ENCODE measurements at regions not wholly inside any gene's neighbourhood (a gene's known extent, or its start where the extent isn't known, plus 50 kb on each side); places are given as distances from the start of the nearest gene placed in this dataset.
A peak's percentile ranks its signal among the peaks of the same experiment; 100 is the strongest.

DNA sequence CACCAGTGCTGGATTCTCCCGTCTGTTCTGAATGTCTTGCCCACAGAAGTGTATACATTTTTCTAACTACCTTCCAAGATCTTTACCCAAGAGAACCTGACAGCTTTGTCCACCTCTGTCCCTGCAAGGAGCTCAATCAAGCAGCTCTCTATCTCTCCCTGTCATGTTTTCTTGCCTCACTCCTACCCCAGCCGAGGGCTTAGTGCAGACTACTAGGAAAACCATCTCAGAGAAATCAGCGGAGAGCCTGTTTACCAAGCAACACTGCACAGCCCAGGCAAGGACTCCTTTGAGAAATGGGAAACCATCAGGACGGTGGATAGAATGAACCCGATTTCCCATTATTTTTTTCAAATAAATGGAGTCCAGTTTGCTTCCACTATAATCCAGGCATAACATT, 250.7 kb upstream of the JARID2 start:
- H3K4me3 ChIP-seq (ENCODE audit: low read length in 3 of 3): no peak overlapping the region
- H3K27me3 ChIP-seq (ENCODE audit: control insufficient read depth in 3 of 3, insufficient read depth in 3 of 3, low read length in 3 of 3): no peaks in the 10 kb centered on the region
- H3K36me3 ChIP-seq (ENCODE audit: control insufficient read depth in 3 of 3, insufficient read depth in 3 of 3, low read length in 3 of 3): no peaks in the 10 kb centered on the region
- no peaks in the 10 kb centered on the region for H3K4me1 ChIP-seq (ENCODE audit: control insufficient read depth in 3 of 3, insufficient read depth in 3 of 3, low read length in 3 of 3)
- no peaks in the 10 kb centered on the region for H3K9me3 ChIP-seq (ENCODE audit: control insufficient read depth in 3 of 3, low read length in 3 of 3)
- H3K9ac ChIP-seq (ENCODE audit: low read depth in 1 of 3, low read length in 3 of 3): no peak overlapping the region
- H3K27ac ChIP-seq (ENCODE audit: low read depth, low read length): no peak overlapping the region

DNA sequence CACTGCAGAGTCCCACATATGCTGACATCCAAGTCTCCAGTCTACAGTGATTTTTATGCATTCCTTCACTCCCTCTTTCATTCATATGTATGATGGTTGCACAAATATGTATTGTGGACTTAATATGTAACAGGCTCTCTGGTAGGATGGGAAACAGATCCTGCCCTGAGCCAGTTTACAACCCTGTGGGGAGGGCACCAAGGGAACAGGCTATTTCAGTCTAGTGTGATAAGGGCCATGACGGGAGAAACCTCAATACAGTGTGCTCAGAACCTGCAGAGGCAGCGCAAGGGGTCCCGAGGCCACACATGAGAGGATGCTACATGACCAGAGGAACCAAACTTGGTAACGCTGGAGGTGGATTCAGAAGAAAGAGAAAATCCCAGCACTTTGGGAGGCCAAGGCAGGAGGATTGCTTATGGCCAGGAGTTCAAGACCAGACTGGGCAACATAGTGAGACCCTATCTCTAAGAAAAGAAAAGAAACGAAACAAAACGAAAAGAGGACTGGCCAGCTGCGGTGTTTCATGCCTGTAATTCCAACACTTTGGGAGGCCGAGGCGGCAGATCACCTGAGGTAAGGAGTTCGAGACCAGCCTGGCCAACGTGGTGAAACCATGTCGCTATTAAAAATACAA, 249.8 kb upstream of the JARID2 start:
- Histone ChIP-seq H3K9ac (ENCODE audit: low read depth in 1 of 3, low read length in 3 of 3) (no peak overlapping the region), H3K4me3 (ENCODE audit: low read length in 3 of 3) (no peak overlapping the region), H3K27me3 (ENCODE audit: control insufficient read depth in 3 of 3, insufficient read depth in 3 of 3, low read length in 3 of 3) (no peaks in the 10 kb centered on the region), H3K36me3 (ENCODE audit: control insufficient read depth in 3 of 3, insufficient read depth in 3 of 3, low read length in 3 of 3) (no peaks in the 10 kb centered on the region), H3K27ac (ENCODE audit: low read depth, low read length) (no peak overlapping the region), H3K4me1 (ENCODE audit: control insufficient read depth in 3 of 3, insufficient read depth in 3 of 3, low read length in 3 of 3) (no peaks in the 10 kb centered on the region), H3K9me3 (ENCODE audit: control insufficient read depth in 3 of 3, low read length in 3 of 3) (no peaks in the 10 kb centered on the region)

DNA sequence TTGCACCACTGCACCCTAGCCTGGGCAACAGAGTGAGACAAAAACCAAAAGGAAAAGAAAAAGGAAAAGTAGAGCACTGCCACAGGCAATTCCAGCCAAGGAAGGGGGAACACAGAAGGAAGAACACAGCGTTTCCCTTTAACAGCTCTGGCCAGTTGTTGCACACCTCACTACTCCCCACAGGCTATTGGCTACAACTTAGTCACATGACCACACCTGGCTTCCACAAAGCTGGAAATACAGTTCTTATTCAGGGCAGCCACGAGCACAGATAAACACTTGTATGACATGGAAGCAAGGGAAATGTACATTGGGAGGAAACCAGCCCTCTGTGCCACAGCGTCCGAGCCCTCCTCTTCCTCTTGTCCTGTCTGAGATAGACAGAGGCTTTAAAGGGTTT, 249.0 kb upstream of the JARID2 start:
- Histone ChIP-seq H3K36me3 (ENCODE audit: control insufficient read depth in 3 of 3, insufficient read depth in 3 of 3, low read length in 3 of 3) (no peaks in the 10 kb centered on the region), H3K4me1 (ENCODE audit: control insufficient read depth in 3 of 3, insufficient read depth in 3 of 3, low read length in 3 of 3) (no peaks in the 10 kb centered on the region), H3K27me3 (ENCODE audit: control insufficient read depth in 3 of 3, insufficient read depth in 3 of 3, low read length in 3 of 3) (no peaks in the 10 kb centered on the region), H3K9me3 (ENCODE audit: control insufficient read depth in 3 of 3, low read length in 3 of 3) (no peaks in the 10 kb centered on the region), H3K27ac (ENCODE audit: low read depth, low read length) (no peak overlapping the region), H3K4me3 (ENCODE audit: low read length in 3 of 3) (no peak overlapping the region), H3K9ac (ENCODE audit: low read depth in 1 of 3, low read length in 3 of 3) (no peak overlapping the region)

DNA sequence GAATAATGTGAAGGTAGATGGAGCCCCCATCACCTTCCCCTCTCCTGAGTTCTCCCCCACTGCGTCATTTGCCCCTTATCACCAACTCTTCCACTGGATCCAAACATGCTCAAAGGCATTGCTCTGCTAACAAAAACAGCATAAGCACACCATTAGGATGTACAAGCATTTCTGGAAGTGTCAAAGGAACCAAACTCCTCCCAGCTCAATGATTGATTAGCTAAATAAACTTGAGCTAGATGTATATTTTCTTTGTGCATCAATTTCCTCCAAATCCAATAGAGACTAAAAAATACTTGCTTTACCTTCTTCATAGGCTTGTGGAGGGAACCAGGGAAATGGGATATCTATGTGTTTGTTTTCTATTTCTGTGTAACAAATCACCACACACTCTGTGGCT, 248.4 kb upstream of the JARID2 start:
- Histone ChIP-seq H3K9me3 (ENCODE audit: control insufficient read depth in 3 of 3, low read length in 3 of 3) (no peaks in the 10 kb centered on the region), H3K9ac (ENCODE audit: low read depth in 1 of 3, low read length in 3 of 3) (no peak overlapping the region), H3K4me1 (ENCODE audit: control insufficient read depth in 3 of 3, insufficient read depth in 3 of 3, low read length in 3 of 3) (no peaks in the 10 kb centered on the region), H3K27me3 (ENCODE audit: control insufficient read depth in 3 of 3, insufficient read depth in 3 of 3, low read length in 3 of 3) (no peaks in the 10 kb centered on the region), H3K4me3 (ENCODE audit: low read length in 3 of 3) (no peak overlapping the region), H3K27ac (ENCODE audit: low read depth, low read length) (no peak overlapping the region), H3K36me3 (ENCODE audit: control insufficient read depth in 3 of 3, insufficient read depth in 3 of 3, low read length in 3 of 3) (no peaks in the 10 kb centered on the region)

DNA sequence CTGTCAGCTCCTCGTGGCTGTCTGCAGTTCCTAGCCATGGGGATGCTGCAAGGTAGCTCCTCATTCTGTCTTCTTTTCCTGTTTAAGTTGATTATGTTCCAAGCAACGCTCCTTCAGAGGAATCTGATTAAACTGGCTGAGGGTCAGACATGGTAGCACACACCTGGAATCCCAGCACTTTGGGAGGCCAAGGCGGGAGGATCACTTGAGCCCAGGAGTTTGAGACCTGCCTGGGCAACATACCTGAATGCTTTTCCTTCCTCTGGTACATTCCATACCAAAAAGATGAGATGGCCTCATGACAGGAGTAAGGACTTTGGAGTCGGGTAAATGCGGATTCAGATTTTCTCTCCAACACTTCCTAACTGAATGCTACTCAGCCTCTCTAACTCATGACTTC, 246.8 kb upstream of the JARID2 start:
- no peaks in the 10 kb centered on the region for H3K27me3 ChIP-seq (ENCODE audit: control insufficient read depth in 3 of 3, insufficient read depth in 3 of 3, low read length in 3 of 3)
- H3K9me3 ChIP-seq (ENCODE audit: control insufficient read depth in 3 of 3, low read length in 3 of 3): no peaks in the 10 kb centered on the region
- no peaks in the 10 kb centered on the region for H3K36me3 ChIP-seq (ENCODE audit: control insufficient read depth in 3 of 3, insufficient read depth in 3 of 3, low read length in 3 of 3)
- no peaks in the 10 kb centered on the region for H3K4me1 ChIP-seq (ENCODE audit: control insufficient read depth in 3 of 3, insufficient read depth in 3 of 3, low read length in 3 of 3)
- no peak overlapping the region for H3K27ac ChIP-seq (ENCODE audit: low read depth, low read length)
- no peak overlapping the region for H3K9ac ChIP-seq (ENCODE audit: low read depth in 1 of 3, low read length in 3 of 3)
- H3K4me3 ChIP-seq (ENCODE audit: low read length in 3 of 3): no peak overlapping the region

DNA sequence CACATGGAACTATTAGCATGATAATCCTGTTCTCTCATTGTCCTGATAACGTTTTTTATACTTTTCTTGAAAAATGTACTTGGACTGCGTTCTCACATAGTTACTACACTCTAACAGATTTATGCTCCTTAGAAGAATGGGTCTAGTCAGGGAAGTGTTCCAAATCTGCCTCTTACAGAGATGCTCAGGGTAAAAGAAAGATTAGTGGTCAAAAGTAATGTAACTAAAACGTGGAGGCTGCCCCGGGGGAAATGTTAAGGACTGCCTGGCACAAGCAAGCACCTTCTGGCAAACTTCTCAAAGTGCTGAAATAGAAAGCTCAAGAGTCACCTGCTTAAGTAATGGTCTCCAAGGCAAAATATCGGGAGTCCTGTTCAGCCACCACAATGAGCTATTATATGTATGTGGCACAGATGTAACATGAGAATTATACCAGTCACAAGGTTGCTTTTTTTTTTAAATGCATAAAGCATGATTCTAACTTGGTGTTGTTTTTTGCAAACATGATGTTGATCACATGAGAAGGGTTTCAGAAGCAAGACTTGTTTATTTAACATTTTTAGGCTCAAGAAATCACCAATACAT, 244.5 kb upstream of the JARID2 start:
- Histone ChIP-seq H3K9ac (ENCODE audit: low read depth in 1 of 3, low read length in 3 of 3) (no peak overlapping the region), H3K27ac (ENCODE audit: low read depth, low read length) (no peak overlapping the region), H3K36me3 (ENCODE audit: control insufficient read depth in 3 of 3, insufficient read depth in 3 of 3, low read length in 3 of 3) (no peaks in the 10 kb centered on the region), H3K4me3 (ENCODE audit: low read length in 3 of 3) (no peak overlapping the region), H3K27me3 (ENCODE audit: control insufficient read depth in 3 of 3, insufficient read depth in 3 of 3, low read length in 3 of 3) (no peaks in the 10 kb centered on the region), H3K4me1 (ENCODE audit: control insufficient read depth in 3 of 3, insufficient read depth in 3 of 3, low read length in 3 of 3) (no peaks in the 10 kb centered on the region), H3K9me3 (ENCODE audit: control insufficient read depth in 3 of 3, low read length in 3 of 3) (no peaks in the 10 kb centered on the region)

DNA sequence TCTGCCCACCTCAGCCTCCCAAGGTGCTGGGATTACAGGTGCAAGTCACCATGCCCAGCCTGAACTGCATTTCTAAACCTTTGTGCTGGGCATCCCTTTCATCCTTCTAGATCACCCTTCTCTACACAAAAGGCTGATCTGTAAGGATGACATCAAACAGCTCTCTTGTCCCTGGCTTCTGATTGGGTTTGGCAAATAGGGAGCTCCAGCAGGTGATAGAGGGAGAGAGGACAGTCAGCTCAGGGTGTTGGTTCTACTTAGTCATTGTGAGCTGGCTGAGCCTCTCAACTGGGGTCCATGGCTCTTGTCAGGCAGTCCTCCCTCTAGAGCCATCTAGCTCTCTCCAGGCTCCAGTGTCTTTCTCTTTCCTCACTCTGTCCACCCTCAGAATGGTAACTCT, 237.6 kb upstream of the JARID2 start:
- no peak overlapping the region for H3K27ac ChIP-seq (ENCODE audit: low read depth, low read length)
- no peak overlapping the region for H3K4me3 ChIP-seq (ENCODE audit: low read length in 3 of 3)
- H3K9ac ChIP-seq (ENCODE audit: low read depth in 1 of 3, low read length in 3 of 3): no peak overlapping the region
- no peaks in the 10 kb centered on the region for H3K9me3 ChIP-seq (ENCODE audit: control insufficient read depth in 3 of 3, low read length in 3 of 3)
- H3K4me1 ChIP-seq (ENCODE audit: control insufficient read depth in 3 of 3, insufficient read depth in 3 of 3, low read length in 3 of 3): no peaks in the 10 kb centered on the region
- no peaks in the 10 kb centered on the region for H3K36me3 ChIP-seq (ENCODE audit: control insufficient read depth in 3 of 3, insufficient read depth in 3 of 3, low read length in 3 of 3)
- no peaks in the 10 kb centered on the region for H3K27me3 ChIP-seq (ENCODE audit: control insufficient read depth in 3 of 3, insufficient read depth in 3 of 3, low read length in 3 of 3)

DNA sequence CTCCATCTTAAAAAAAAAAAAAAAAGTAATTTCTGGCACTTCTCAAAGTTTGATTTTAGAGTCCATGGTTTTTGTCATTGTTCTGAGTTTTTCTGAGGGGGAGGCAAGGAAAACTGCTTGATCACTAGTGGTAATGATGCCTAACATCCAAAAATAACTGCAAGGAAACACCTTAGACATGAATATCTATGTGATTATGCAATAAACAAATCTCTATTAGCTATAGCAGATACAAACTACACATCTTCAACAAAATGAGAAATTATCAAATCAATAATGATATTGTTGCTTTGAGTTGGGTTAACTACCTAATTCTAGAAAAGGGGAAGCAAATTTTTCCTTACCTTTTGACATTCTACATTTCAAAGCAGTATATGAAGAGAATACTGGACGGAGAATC, 230.9 kb upstream of the JARID2 start:
- Histone ChIP-seq H3K9me3 (ENCODE audit: control insufficient read depth in 3 of 3, low read length in 3 of 3) (no peaks in the 10 kb centered on the region), H3K27me3 (ENCODE audit: control insufficient read depth in 3 of 3, insufficient read depth in 3 of 3, low read length in 3 of 3) (no peaks in the 10 kb centered on the region), H3K4me3 (ENCODE audit: low read length in 3 of 3) (no peak overlapping the region), H3K36me3 (ENCODE audit: control insufficient read depth in 3 of 3, insufficient read depth in 3 of 3, low read length in 3 of 3) (no peaks in the 10 kb centered on the region), H3K9ac (ENCODE audit: low read depth in 1 of 3, low read length in 3 of 3) (no peak overlapping the region), H3K27ac (ENCODE audit: low read depth, low read length) (no peak overlapping the region), H3K4me1 (ENCODE audit: control insufficient read depth in 3 of 3, insufficient read depth in 3 of 3, low read length in 3 of 3) (peaks cover 0 to 6% (median 5%) of the 10 kb centered on the region in 3 donors)

DNA sequence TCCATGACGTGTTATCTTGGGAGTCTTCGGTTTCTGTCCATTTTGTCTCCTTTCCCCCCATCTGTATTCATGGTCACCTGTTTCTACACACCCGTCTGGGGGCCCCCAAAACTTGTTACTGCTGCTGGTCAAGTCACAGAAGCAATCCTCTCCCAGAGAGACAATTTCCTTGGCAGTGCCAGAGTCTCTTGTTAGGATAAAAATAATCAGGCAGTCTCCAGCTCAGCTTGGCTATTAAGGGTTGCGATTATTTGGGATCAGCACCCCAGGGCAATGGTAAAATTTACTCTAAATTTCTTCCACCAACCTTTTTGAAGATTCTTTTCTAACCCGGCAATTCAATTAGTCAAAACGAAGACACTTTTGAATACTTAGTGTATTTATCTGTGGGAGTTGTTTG, 229.1 kb upstream of the JARID2 start:
- H3K27ac ChIP-seq (ENCODE audit: low read depth, low read length): no peak overlapping the region
- H3K4me3 ChIP-seq (ENCODE audit: low read length in 3 of 3): no peak overlapping the region
- H3K9ac ChIP-seq (ENCODE audit: low read depth in 1 of 3, low read length in 3 of 3): no peak overlapping the region
- no peaks in the 10 kb centered on the region for H3K36me3 ChIP-seq (ENCODE audit: control insufficient read depth in 3 of 3, insufficient read depth in 3 of 3, low read length in 3 of 3)
- no peaks in the 10 kb centered on the region for H3K27me3 ChIP-seq (ENCODE audit: control insufficient read depth in 3 of 3, insufficient read depth in 3 of 3, low read length in 3 of 3)
- H3K9me3 ChIP-seq (ENCODE audit: control insufficient read depth in 3 of 3, low read length in 3 of 3): no peaks in the 10 kb centered on the region
- H3K4me1 ChIP-seq (ENCODE audit: control insufficient read depth in 3 of 3, insufficient read depth in 3 of 3, low read length in 3 of 3): peaks cover 0 to 6% (median 5%) of the 10 kb centered on the region in 3 donors

DNA sequence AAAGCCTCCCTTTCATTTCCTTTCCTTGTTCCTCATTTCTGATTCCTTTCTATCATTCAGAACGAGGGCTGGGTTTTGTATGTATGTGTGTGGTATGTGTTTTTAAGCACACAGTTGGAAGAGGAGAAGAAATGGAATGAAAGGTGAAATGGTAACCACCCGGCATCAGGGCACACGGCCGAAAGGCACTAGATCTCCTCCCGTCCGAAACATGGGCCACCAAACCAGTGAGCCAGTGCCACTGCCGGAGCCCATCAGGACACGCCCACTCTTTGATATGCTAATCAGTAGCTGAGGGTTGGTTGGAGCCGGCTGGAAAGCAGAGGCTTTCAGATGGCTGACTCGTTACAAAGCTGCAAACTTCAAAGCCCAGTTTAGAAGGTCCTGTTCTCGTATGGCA, 228.6 kb upstream of the JARID2 start:
- Histone ChIP-seq H3K4me3 (ENCODE audit: low read length in 3 of 3) (peak overlapping the region in 1 of 3 donors; percentile 42), H3K27me3 (ENCODE audit: control insufficient read depth in 3 of 3, insufficient read depth in 3 of 3, low read length in 3 of 3) (no peaks in the 10 kb centered on the region), H3K9me3 (ENCODE audit: control insufficient read depth in 3 of 3, low read length in 3 of 3) (no peaks in the 10 kb centered on the region), H3K27ac (ENCODE audit: low read depth, low read length) (no peak overlapping the region), H3K36me3 (ENCODE audit: control insufficient read depth in 3 of 3, insufficient read depth in 3 of 3, low read length in 3 of 3) (no peaks in the 10 kb centered on the region), H3K4me1 (ENCODE audit: control insufficient read depth in 3 of 3, insufficient read depth in 3 of 3, low read length in 3 of 3) (peaks cover 0 to 6% (median 5%) of the 10 kb centered on the region in 3 donors), H3K9ac (ENCODE audit: low read depth in 1 of 3, low read length in 3 of 3) (no peak overlapping the region)
